ENCODE measurements at regions not wholly inside any gene's neighbourhood (a gene's known extent, or its start where the extent isn't known, plus 50 kb on each side); places are given as distances from the start of the nearest gene placed in this dataset.

GRCh38 chr1:190935925-190936324 lies 458.3 kb upstream of the BRINP3 start:
- no peak for TF ChIP-seq CTCF (IDR thresholded peaks at IDR 0.05; ENCODE audit: insufficient read depth, low read depth, low read length)
- no peak for TF ChIP-seq EZH2 (IDR thresholded peaks at IDR 0.05; ENCODE audit: insufficient read depth, low read length)
